ENCODE measurements at regions not wholly inside any gene's neighbourhood (a gene's known extent, or its start where the extent isn't known, plus 50 kb on each side); places are given as distances from the start of the nearest gene placed in this dataset.

- DNase-seq (no peak), ATAC-seq (ENCODE audit: low read depth) (no peak)
- POLR2A ChIA-PET: no interaction called here
- Mint-ChIP-seq H3K4me3 (no peak overlapping the region), H3K9me3 (no peaks in the 10 kb centered on the region), H3K36me3 (no peaks in the 10 kb centered on the region), H3K27me3 (no peaks in the 10 kb centered on the region), H3K4me1 (no peaks in the 10 kb centered on the region), H3K27ac (no peak overlapping the region)
These were observed 672.9 kb downstream of the MECOM start for GRCh38 chr3:168990621-168991020.

GRCh38 chr3:168990134-168990533, 673.4 kb downstream of the MECOM start:
- H3K9me3 Mint-ChIP-seq: no peaks in the 10 kb centered on the region
- DNase-seq (no peak), ATAC-seq (ENCODE audit: low read depth) (no peak)
- H3K36me3 Mint-ChIP-seq: no peaks in the 10 kb centered on the region
- H3K27me3 Mint-ChIP-seq: no peaks in the 10 kb centered on the region
- H3K4me1 Mint-ChIP-seq: no peaks in the 10 kb centered on the region
- H3K4me3 Mint-ChIP-seq: no peak overlapping the region
- POLR2A ChIA-PET: no interaction called here
- H3K27ac Mint-ChIP-seq: no peak overlapping the region

- H3K4me1 Mint-ChIP-seq: no peaks in the 10 kb centered on the region
- no peaks in the 10 kb centered on the region for H3K9me3 Mint-ChIP-seq
- POLR2A ChIA-PET: no interaction called here
- H3K4me3 Mint-ChIP-seq: no peak overlapping the region
- no peaks in the 10 kb centered on the region for H3K27me3 Mint-ChIP-seq
- DNase-seq (no peak), ATAC-seq (ENCODE audit: low read depth) (no peak)
- H3K36me3 Mint-ChIP-seq: no peaks in the 10 kb centered on the region
- no peak overlapping the region for H3K27ac Mint-ChIP-seq
These were observed 674.1 kb downstream of the MECOM start for GRCh38 chr3:168989396-168989795.

- no peaks in the 10 kb centered on the region for H3K4me1 Mint-ChIP-seq
- H3K9me3 Mint-ChIP-seq: no peaks in the 10 kb centered on the region
- no peak overlapping the region for H3K4me3 Mint-ChIP-seq
- ATAC-seq (ENCODE audit: low read depth): no peak
- no peaks in the 10 kb centered on the region for H3K36me3 Mint-ChIP-seq
- POLR2A ChIA-PET: no interaction called here
- no peaks in the 10 kb centered on the region for H3K27me3 Mint-ChIP-seq
- H3K27ac Mint-ChIP-seq: no peak overlapping the region
- no peak for DNase-seq
These were observed 674.7 kb downstream of the MECOM start for GRCh38 chr3:168988853-168989252.

GRCh38 chr3:168984872-168985271, 678.6 kb downstream of the MECOM start:
- POLR2A ChIA-PET: no interaction called here
- no peak overlapping the region for H3K4me3 Mint-ChIP-seq
- no peaks in the 10 kb centered on the region for H3K36me3 Mint-ChIP-seq
- no peaks in the 10 kb centered on the region for H3K4me1 Mint-ChIP-seq
- no peak for ATAC-seq (ENCODE audit: low read depth)
- no peaks in the 10 kb centered on the region for H3K27me3 Mint-ChIP-seq
- no peaks in the 10 kb centered on the region for H3K9me3 Mint-ChIP-seq
- DNase-seq: no peak
- no peak overlapping the region for H3K27ac Mint-ChIP-seq

GRCh38 chr3:168983046-168983445, 680.5 kb downstream of the MECOM start:
- no peak overlapping the region for H3K27ac Mint-ChIP-seq
- DNase-seq: no peak
- no peak for ATAC-seq (ENCODE audit: low read depth)
- H3K4me1 Mint-ChIP-seq: no peaks in the 10 kb centered on the region
- no peaks in the 10 kb centered on the region for H3K27me3 Mint-ChIP-seq
- H3K36me3 Mint-ChIP-seq: no peaks in the 10 kb centered on the region
- no peaks in the 10 kb centered on the region for H3K9me3 Mint-ChIP-seq
- POLR2A ChIA-PET: no interaction called here
- H3K4me3 Mint-ChIP-seq: no peak overlapping the region

GRCh38 chr3:168981396-168981795, 682.1 kb downstream of the MECOM start:
- Mint-ChIP-seq H3K9me3 (no peaks in the 10 kb centered on the region), H3K27ac (no peak overlapping the region), H3K27me3 (no peaks in the 10 kb centered on the region), H3K4me1 (no peaks in the 10 kb centered on the region), H3K4me3 (no peak overlapping the region), H3K36me3 (no peaks in the 10 kb centered on the region)
- POLR2A ChIA-PET: no interaction called here
- DNase-seq: no peak
- no peak for ATAC-seq (ENCODE audit: low read depth)

- no peak overlapping the region for H3K4me3 Mint-ChIP-seq
- no peak for DNase-seq
- no peaks in the 10 kb centered on the region for H3K36me3 Mint-ChIP-seq
- POLR2A ChIA-PET: no interaction called here
- no peaks in the 10 kb centered on the region for H3K27me3 Mint-ChIP-seq
- no peak for ATAC-seq (ENCODE audit: low read depth)
- no peaks in the 10 kb centered on the region for H3K9me3 Mint-ChIP-seq
- no peak overlapping the region for H3K27ac Mint-ChIP-seq
- no peaks in the 10 kb centered on the region for H3K4me1 Mint-ChIP-seq
These were observed 685.7 kb downstream of the MECOM start for GRCh38 chr3:168977716-168978374.

GRCh38 chr3:168976969-168977368, 686.5 kb downstream of the MECOM start:
- Mint-ChIP-seq H3K27ac (no peak overlapping the region), H3K27me3 (no peaks in the 10 kb centered on the region), H3K9me3 (no peaks in the 10 kb centered on the region), H3K4me1 (no peaks in the 10 kb centered on the region), H3K36me3 (no peaks in the 10 kb centered on the region), H3K4me3 (no peak overlapping the region)
- DNase-seq: no peak
- POLR2A ChIA-PET: no interaction called here
- no peak for ATAC-seq (ENCODE audit: low read depth)

- Mint-ChIP-seq H3K27me3 (no peaks in the 10 kb centered on the region), H3K4me3 (no peak overlapping the region), H3K36me3 (no peaks in the 10 kb centered on the region), H3K27ac (no peak overlapping the region), H3K4me1 (no peaks in the 10 kb centered on the region), H3K9me3 (no peaks in the 10 kb centered on the region)
- POLR2A ChIA-PET: no interaction called here
- ATAC-seq (ENCODE audit: low read depth) (no peak), DNase-seq (no peak)
These were observed 687.9 kb downstream of the MECOM start for GRCh38 chr3:168975576-168975975.

GRCh38 chr3:168974617-168975403, 688.7 kb downstream of the MECOM start:
- DNase-seq (no peak), ATAC-seq (ENCODE audit: low read depth) (no peak)
- no peak overlapping the region for H3K4me3 Mint-ChIP-seq
- no peaks in the 10 kb centered on the region for H3K9me3 Mint-ChIP-seq
- H3K27me3 Mint-ChIP-seq: no peaks in the 10 kb centered on the region
- H3K27ac Mint-ChIP-seq: no peak overlapping the region
- POLR2A ChIA-PET: no interaction called here
- no peaks in the 10 kb centered on the region for H3K36me3 Mint-ChIP-seq
- H3K4me1 Mint-ChIP-seq: no peaks in the 10 kb centered on the region

- H3K27me3 Mint-ChIP-seq: no peaks in the 10 kb centered on the region
These were observed 689.6 kb downstream of the MECOM start for GRCh38 chr3:168973897-168974296.

GRCh38 chr3:168973206-168973605, 690.3 kb downstream of the MECOM start:
- DNase-seq (no peak), ATAC-seq (ENCODE audit: low read depth) (no peak)
- H3K4me3 Mint-ChIP-seq: no peak overlapping the region
- POLR2A ChIA-PET: no interaction called here
- no peaks in the 10 kb centered on the region for H3K36me3 Mint-ChIP-seq
- H3K27ac Mint-ChIP-seq: no peak overlapping the region
- no peaks in the 10 kb centered on the region for H3K9me3 Mint-ChIP-seq
- H3K27me3 Mint-ChIP-seq: no peaks in the 10 kb centered on the region
- no peaks in the 10 kb centered on the region for H3K4me1 Mint-ChIP-seq

More at GRCh38 chr3:168973897-168974296, 689.6 kb downstream of the MECOM start:
- Mint-ChIP-seq H3K4me3 (no peak overlapping the region), H3K27ac (no peak overlapping the region), H3K4me1 (no peaks in the 10 kb centered on the region), H3K9me3 (no peaks in the 10 kb centered on the region), H3K36me3 (no peaks in the 10 kb centered on the region)
- no peak for ATAC-seq (ENCODE audit: low read depth)
- POLR2A ChIA-PET: no interaction called here
- no peak for DNase-seq

GRCh38 chr3:168968609-168969008, 694.9 kb downstream of the MECOM start:
- DNase-seq (no peak), ATAC-seq (ENCODE audit: low read depth) (no peak)
- H3K4me1 Mint-ChIP-seq: no peaks in the 10 kb centered on the region
- H3K27me3 Mint-ChIP-seq: no peaks in the 10 kb centered on the region
- H3K36me3 Mint-ChIP-seq: no peaks in the 10 kb centered on the region
- H3K9me3 Mint-ChIP-seq: no peaks in the 10 kb centered on the region
- POLR2A ChIA-PET: no interaction called here
- H3K4me3 Mint-ChIP-seq: no peak overlapping the region
- H3K27ac Mint-ChIP-seq: no peak overlapping the region
